KOPT-K1 (cell line): ENCODE measurements at regions not wholly inside any gene's neighbourhood (a gene's known extent, or its start where the extent isn't known, plus 50 kb on each side); places are given as distances from the start of the nearest gene placed in this dataset.

Experiments
- H3K27ac ChIP-seq: fragments of 200-600 bp; sonication (generic); 2 replicates; pipeline ENCODE4 v1.5.1; 2016; ENCODE audit warnings: antibody characterized with exemption, mild to moderate bottlenecking, low read depth, low read length; ENCODE audit not compliant: poor library complexity, severe bottlenecking
- H3K36me3 ChIP-seq: fragments of 200-600 bp; sonication (generic); 2 replicates; pipeline ENCODE4 v1.5.1; 2017; ENCODE audit warnings: antibody characterized with exemption, mild to moderate bottlenecking, low read length, moderate library complexity; ENCODE audit not compliant: insufficient read depth
- H3K9me3 ChIP-seq: fragments of 200-600 bp; sonication (generic); 2 replicates; pipeline ENCODE4 v1.5.1; 2017; ENCODE audit warnings: antibody characterized with exemption, low read length, mild to moderate bottlenecking; ENCODE audit not compliant: insufficient read depth, poor library complexity, severe bottlenecking

DNA sequence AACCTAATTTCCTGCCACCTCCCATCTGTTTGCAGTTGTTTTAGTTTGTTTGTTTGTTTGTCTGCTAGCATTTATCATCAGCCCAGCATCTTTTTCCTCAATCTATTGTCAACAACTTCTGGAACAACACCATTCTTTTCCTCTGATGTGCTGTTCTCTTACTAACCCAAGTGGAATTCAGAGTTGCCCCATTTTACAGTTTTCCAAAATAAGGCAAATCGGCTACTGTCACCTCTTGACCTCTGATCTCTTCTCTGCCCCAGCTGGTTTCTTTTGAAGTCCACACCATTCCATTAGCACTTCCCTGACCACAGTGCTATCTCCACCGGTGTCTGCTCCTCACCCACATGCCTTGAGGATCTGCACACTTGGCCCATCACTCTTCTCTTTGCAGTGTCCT lies 102.4 kb downstream of the EFNB2 start:
- H3K27ac ChIP-seq, result no peak overlapping the region
- H3K9me3 ChIP-seq, result no peaks in the 10 kb centered on the region
- H3K36me3 ChIP-seq, result no peaks in the 10 kb centered on the region

- Histone ChIP-seq H3K9me3 (no peaks in the 10 kb centered on the region), H3K27ac (no peak overlapping the region), H3K36me3 (no peaks in the 10 kb centered on the region)
Measured at GRCh38 chr13:106432636-106433035, 102.8 kb downstream of the EFNB2 start.

GRCh38 chr13:106426909-106427308 lies 108.6 kb downstream of the EFNB2 start:
- H3K27ac ChIP-seq, result no peak overlapping the region
- no peaks in the 10 kb centered on the region for H3K36me3 ChIP-seq
- no peaks in the 10 kb centered on the region for H3K9me3 ChIP-seq

DNA sequence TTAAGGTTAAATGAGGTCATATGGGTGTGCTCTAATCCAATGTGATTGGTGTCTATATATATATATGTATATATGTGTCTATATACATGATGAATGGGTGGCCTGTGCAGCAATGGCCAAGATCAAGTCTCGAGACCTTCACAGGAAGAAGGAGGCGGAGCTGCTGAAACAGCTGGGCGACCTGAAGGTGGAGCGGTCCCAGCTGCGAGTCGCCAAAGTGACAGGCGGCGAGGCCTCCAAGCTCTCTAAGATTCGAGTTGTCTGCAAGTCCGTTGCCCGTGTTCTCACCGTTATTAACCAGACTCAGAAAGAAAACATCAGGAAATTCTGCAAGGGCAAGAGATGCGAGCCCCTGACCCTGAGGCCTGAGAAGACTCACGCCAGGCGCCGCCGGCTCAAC lies 109.8 kb downstream of the EFNB2 start:
- no peak overlapping the region for H3K27ac ChIP-seq
- no peaks in the 10 kb centered on the region for H3K9me3 ChIP-seq
- no peaks in the 10 kb centered on the region for H3K36me3 ChIP-seq

GRCh38 chr13:106424805-106425204 lies 110.7 kb downstream of the EFNB2 start:
- H3K9me3 ChIP-seq, result no peaks in the 10 kb centered on the region
- no peaks in the 10 kb centered on the region for H3K36me3 ChIP-seq
- no peak overlapping the region for H3K27ac ChIP-seq

DNA sequence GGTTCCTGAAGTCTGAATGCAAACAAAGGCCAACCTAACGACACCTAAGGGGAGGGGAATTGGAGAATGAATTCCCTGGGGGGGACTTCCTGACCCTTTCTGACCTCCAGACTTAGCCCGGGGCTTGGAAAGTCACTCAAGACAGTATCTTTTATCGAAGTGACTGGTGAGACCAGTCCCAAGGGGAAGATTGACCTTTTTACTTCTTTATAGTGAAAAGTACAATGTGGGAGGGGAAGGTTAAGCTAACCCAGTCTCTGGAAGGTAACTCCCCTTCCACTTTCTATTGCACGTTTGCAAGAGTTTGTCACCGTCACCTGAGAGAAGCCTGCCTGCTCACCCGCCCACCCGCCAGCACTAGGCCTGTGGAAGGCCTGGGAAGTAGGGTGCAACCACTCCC lies 111.9 kb downstream of the EFNB2 start:
- H3K9me3 ChIP-seq, result no peaks in the 10 kb centered on the region
- H3K27ac ChIP-seq, result no peak overlapping the region
- no peaks in the 10 kb centered on the region for H3K36me3 ChIP-seq

- Histone ChIP-seq H3K27ac (no peak overlapping the region), H3K36me3 (no peaks in the 10 kb centered on the region), H3K9me3 (no peaks in the 10 kb centered on the region)
Measured at GRCh38 chr13:106418556-106418955, 116.9 kb downstream of the EFNB2 start.

GRCh38 chr13:106417467-106418110 lies 117.9 kb downstream of the EFNB2 start:
- Histone ChIP-seq H3K9me3 (no peaks in the 10 kb centered on the region), H3K36me3 (no peaks in the 10 kb centered on the region), H3K27ac (no peak overlapping the region)

GRCh38 chr13:106416645-106417044 lies 118.8 kb downstream of the EFNB2 start:
- Histone ChIP-seq H3K9me3 (no peaks in the 10 kb centered on the region), H3K27ac (no peak overlapping the region), H3K36me3 (no peaks in the 10 kb centered on the region)

- Histone ChIP-seq H3K36me3 (no peaks in the 10 kb centered on the region), H3K27ac (no peak overlapping the region), H3K9me3 (no peaks in the 10 kb centered on the region)
Measured at GRCh38 chr13:106415971-106416370, 119.5 kb downstream of the EFNB2 start.

GRCh38 chr13:106415442-106415841 lies 120.0 kb downstream of the EFNB2 start:
- H3K36me3 ChIP-seq, result no peaks in the 10 kb centered on the region
- H3K9me3 ChIP-seq, result no peaks in the 10 kb centered on the region
- H3K27ac ChIP-seq, result no peak overlapping the region

GRCh38 chr13:106407338-106407737 lies 128.1 kb downstream of the EFNB2 start:
- no peaks in the 10 kb centered on the region for H3K36me3 ChIP-seq
- no peak overlapping the region for H3K27ac ChIP-seq
- no peaks in the 10 kb centered on the region for H3K9me3 ChIP-seq

- no peak overlapping the region for H3K27ac ChIP-seq
- H3K36me3 ChIP-seq, result no peaks in the 10 kb centered on the region
- no peaks in the 10 kb centered on the region for H3K9me3 ChIP-seq
Measured at GRCh38 chr13:106405731-106406130, 129.7 kb downstream of the EFNB2 start.

GRCh38 chr13:106403280-106403679 lies 132.2 kb downstream of the EFNB2 start:
- Histone ChIP-seq H3K9me3 (no peaks in the 10 kb centered on the region), H3K36me3 (no peaks in the 10 kb centered on the region), H3K27ac (no peak overlapping the region)

- Histone ChIP-seq H3K9me3 (no peaks in the 10 kb centered on the region), H3K36me3 (no peaks in the 10 kb centered on the region), H3K27ac (no peak overlapping the region)
Measured at GRCh38 chr13:106402866-106403265, 132.6 kb downstream of the EFNB2 start.

- Histone ChIP-seq H3K36me3 (no peaks in the 10 kb centered on the region), H3K27ac (no peak overlapping the region), H3K9me3 (no peaks in the 10 kb centered on the region)
Measured at GRCh38 chr13:106401081-106401480, 134.4 kb downstream of the EFNB2 start.
